K562 (cell line): ENCODE measurements at regions not wholly inside any gene's neighbourhood (a gene's known extent, or its start where the extent isn't known, plus 50 kb on each side); places are given as distances from the start of the nearest gene placed in this dataset.

Experiments used
- ZNF277 ChIP-seq: fragments of 250-450 bp; sonication (Bioruptor Pico); IDR thresholded peaks from 2 replicates; pipeline ENCODE4 v1.8.0; 2022; ENCODE audit warnings: inconsistent platforms, mild to moderate bottlenecking, moderate library complexity, borderline replicate concordance
- TF ChIP-seq, protein P1 (sequence below): fragments of 450-650 bp; IDR thresholded peaks from 2 replicates; pipeline ENCODE4 v1.6.1; 2016; ENCODE audit warnings: mild to moderate bottlenecking, moderate library complexity

DNA sequence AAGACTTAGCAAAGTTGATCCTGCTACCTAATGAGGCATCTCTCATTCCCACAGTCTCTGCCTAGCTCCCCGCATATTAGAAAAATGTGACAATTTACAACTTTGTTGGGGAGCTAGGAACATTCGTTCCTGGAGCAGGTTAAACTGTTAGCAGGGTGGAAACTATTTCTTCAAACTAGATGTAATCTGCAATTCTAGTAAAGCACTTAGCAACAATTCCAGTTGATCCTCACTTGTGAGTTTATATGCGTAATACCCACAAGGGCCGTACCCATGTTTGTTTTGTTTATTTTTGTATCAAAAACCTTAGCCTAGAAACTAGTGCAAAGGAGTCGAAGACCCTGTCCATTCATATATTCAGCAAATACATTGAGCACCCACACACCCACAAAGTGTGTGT, 175.8 kb upstream of the DMAC1 start (continued):
- no peak for TF ChIP-seq ZNF277 (CRISPR knock-in tag)
- TF ChIP-seq, protein P1, sequence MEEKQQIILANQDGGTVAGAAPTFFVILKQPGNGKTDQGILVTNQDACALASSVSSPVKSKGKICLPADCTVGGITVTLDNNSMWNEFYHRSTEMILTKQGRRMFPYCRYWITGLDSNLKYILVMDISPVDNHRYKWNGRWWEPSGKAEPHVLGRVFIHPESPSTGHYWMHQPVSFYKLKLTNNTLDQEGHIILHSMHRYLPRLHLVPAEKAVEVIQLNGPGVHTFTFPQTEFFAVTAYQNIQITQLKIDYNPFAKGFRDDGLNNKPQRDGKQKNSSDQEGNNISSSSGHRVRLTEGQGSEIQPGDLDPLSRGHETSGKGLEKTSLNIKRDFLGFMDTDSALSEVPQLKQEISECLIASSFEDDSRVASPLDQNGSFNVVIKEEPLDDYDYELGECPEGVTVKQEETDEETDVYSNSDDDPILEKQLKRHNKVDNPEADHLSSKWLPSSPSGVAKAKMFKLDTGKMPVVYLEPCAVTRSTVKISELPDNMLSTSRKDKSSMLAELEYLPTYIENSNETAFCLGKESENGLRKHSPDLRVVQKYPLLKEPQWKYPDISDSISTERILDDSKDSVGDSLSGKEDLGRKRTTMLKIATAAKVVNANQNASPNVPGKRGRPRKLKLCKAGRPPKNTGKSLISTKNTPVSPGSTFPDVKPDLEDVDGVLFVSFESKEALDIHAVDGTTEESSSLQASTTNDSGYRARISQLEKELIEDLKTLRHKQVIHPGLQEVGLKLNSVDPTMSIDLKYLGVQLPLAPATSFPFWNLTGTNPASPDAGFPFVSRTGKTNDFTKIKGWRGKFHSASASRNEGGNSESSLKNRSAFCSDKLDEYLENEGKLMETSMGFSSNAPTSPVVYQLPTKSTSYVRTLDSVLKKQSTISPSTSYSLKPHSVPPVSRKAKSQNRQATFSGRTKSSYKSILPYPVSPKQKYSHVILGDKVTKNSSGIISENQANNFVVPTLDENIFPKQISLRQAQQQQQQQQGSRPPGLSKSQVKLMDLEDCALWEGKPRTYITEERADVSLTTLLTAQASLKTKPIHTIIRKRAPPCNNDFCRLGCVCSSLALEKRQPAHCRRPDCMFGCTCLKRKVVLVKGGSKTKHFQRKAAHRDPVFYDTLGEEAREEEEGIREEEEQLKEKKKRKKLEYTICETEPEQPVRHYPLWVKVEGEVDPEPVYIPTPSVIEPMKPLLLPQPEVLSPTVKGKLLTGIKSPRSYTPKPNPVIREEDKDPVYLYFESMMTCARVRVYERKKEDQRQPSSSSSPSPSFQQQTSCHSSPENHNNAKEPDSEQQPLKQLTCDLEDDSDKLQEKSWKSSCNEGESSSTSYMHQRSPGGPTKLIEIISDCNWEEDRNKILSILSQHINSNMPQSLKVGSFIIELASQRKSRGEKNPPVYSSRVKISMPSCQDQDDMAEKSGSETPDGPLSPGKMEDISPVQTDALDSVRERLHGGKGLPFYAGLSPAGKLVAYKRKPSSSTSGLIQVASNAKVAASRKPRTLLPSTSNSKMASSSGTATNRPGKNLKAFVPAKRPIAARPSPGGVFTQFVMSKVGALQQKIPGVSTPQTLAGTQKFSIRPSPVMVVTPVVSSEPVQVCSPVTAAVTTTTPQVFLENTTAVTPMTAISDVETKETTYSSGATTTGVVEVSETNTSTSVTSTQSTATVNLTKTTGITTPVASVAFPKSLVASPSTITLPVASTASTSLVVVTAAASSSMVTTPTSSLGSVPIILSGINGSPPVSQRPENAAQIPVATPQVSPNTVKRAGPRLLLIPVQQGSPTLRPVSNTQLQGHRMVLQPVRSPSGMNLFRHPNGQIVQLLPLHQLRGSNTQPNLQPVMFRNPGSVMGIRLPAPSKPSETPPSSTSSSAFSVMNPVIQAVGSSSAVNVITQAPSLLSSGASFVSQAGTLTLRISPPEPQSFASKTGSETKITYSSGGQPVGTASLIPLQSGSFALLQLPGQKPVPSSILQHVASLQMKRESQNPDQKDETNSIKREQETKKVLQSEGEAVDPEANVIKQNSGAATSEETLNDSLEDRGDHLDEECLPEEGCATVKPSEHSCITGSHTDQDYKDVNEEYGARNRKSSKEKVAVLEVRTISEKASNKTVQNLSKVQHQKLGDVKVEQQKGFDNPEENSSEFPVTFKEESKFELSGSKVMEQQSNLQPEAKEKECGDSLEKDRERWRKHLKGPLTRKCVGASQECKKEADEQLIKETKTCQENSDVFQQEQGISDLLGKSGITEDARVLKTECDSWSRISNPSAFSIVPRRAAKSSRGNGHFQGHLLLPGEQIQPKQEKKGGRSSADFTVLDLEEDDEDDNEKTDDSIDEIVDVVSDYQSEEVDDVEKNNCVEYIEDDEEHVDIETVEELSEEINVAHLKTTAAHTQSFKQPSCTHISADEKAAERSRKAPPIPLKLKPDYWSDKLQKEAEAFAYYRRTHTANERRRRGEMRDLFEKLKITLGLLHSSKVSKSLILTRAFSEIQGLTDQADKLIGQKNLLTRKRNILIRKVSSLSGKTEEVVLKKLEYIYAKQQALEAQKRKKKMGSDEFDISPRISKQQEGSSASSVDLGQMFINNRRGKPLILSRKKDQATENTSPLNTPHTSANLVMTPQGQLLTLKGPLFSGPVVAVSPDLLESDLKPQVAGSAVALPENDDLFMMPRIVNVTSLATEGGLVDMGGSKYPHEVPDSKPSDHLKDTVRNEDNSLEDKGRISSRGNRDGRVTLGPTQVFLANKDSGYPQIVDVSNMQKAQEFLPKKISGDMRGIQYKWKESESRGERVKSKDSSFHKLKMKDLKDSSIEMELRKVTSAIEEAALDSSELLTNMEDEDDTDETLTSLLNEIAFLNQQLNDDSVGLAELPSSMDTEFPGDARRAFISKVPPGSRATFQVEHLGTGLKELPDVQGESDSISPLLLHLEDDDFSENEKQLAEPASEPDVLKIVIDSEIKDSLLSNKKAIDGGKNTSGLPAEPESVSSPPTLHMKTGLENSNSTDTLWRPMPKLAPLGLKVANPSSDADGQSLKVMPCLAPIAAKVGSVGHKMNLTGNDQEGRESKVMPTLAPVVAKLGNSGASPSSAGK: no peak
